GM23338 (cell line): ENCODE measurements at regions not wholly inside any gene's neighbourhood (a gene's known extent, or its start where the extent isn't known, plus 50 kb on each side); places are given as distances from the start of the nearest gene placed in this dataset.

Experiments used
- ATAC-seq: fragments of 200-7000 bp; cut with Tn5 transposase; 3 replicates; pipeline ENCODE4 v1.9.1; 2020
- DNase-seq: peaks from one replicate; pipeline ENCODE4 v3.0.0-alpha.2; 2015; ENCODE audit warnings: low spot score
- H2AFZ ChIP-seq: fragments of 200-600 bp; sonication (generic); 2 replicates; pipeline ENCODE4 v1.8.0; 2016; ENCODE audit warnings: antibody characterized with exemption, mild to moderate bottlenecking, moderate library complexity
- H3F3A ChIP-seq: fragments of 200-600 bp; sonication (generic); replicated peaks from 2 replicates; pipeline ENCODE4 v1.8.0; 2017; ENCODE audit warnings: antibody characterized with exemption, mixed run types, low read depth
- H3K27ac ChIP-seq: fragments of 200-600 bp; sonication (generic); 2 replicates; pipeline ENCODE4 v1.6.1; 2016; ENCODE audit warnings: low read depth
- H3K27me3 ChIP-seq: fragments of 200-600 bp; sonication (generic); 2 replicates; pipeline ENCODE4 v1.8.0; 2016; ENCODE audit warnings: mild to moderate bottlenecking, mixed run types, moderate library complexity; ENCODE audit not compliant: insufficient read depth
- H3K36me3 ChIP-seq: fragments of 200-600 bp; sonication (generic); 2 replicates; pipeline ENCODE4 v1.8.0; 2016; ENCODE audit warnings: mild to moderate bottlenecking; ENCODE audit not compliant: insufficient read depth
- H3K4me1 ChIP-seq: fragments of 200-600 bp; sonication (generic); 2 replicates; pipeline ENCODE4 v1.8.0; 2016; ENCODE audit warnings: mild to moderate bottlenecking, moderate library complexity; ENCODE audit not compliant: insufficient read depth
- H3K4me2 ChIP-seq: fragments of 200-600 bp; sonication (generic); 2 replicates; pipeline ENCODE4 v1.7.1; 2017; ENCODE audit warnings: mixed run types
- H3K4me3 ChIP-seq: fragments of 200-600 bp; sonication (generic); 2 replicates; pipeline ENCODE4 v1.6.1; 2016; ENCODE audit warnings: mixed run types
- H3K79me2 ChIP-seq: fragments of 200-600 bp; sonication (generic); replicated peaks from 2 replicates; pipeline ENCODE4 v1.8.0; 2017; ENCODE audit warnings: mild to moderate bottlenecking; ENCODE audit not compliant: insufficient read depth
- H3K9me2 ChIP-seq: fragments of 200-600 bp; sonication (generic); 2 replicates; pipeline ENCODE4 v1.8.0; 2017; ENCODE audit not compliant: insufficient read depth
- H4K20me1 ChIP-seq: fragments of 200-600 bp; sonication (generic); replicated peaks from 2 replicates; pipeline ENCODE4 v1.8.0; 2017; ENCODE audit warnings: mild to moderate bottlenecking; ENCODE audit not compliant: insufficient read depth
- H3K27ac Mint-ChIP-seq: 2 replicates; pipeline ENCODE4 v1.8.0; 2020; ENCODE audit warnings: inconsistent platforms, mild to moderate bottlenecking, moderate library complexity, mixed read lengths
- H3K27me3 Mint-ChIP-seq: 3 replicates; pipeline ENCODE4 v1.8.0; 2022; ENCODE audit warnings: low read depth, mild to moderate bottlenecking, moderate library complexity, mixed read lengths, inconsistent platforms; ENCODE audit not compliant: insufficient read depth, poor library complexity
- H3K36me3 Mint-ChIP-seq: 3 replicates; pipeline ENCODE4 v1.8.0; 2021; ENCODE audit warnings: low read depth, mild to moderate bottlenecking, inconsistent platforms, moderate library complexity, mixed read lengths
- H3K4me1 Mint-ChIP-seq: 3 replicates; pipeline ENCODE4 v1.8.0; 2020; ENCODE audit warnings: mild to moderate bottlenecking, inconsistent platforms, mixed read lengths
- H3K4me3 Mint-ChIP-seq: 3 replicates; pipeline ENCODE4 v1.8.0; 2021; ENCODE audit warnings: moderate library complexity, mild to moderate bottlenecking, inconsistent platforms, mixed read lengths
- H3K9me3 Mint-ChIP-seq: 3 replicates; pipeline ENCODE4 v1.8.0; 2020; ENCODE audit warnings: moderate library complexity, mild to moderate bottlenecking, inconsistent platforms, mixed read lengths
- CREB1 ChIP-seq: fragments of 250-450 bp; sonication (Bioruptor Pico); IDR thresholded peaks from 2 replicates; pipeline ENCODE4 v1.5.0; 2020; ENCODE audit warnings: low read depth, mild to moderate bottlenecking, moderate library complexity
- ETS1 ChIP-seq: IDR thresholded peaks from 2 replicates; pipeline ENCODE4 v1.6.1; 2016; ENCODE audit warnings: antibody characterized with exemption
- EZH2 ChIP-seq: fragments of 200-600 bp; sonication (generic); IDR thresholded peaks from one replicate; pipeline ENCODE4 v1.8.0; 2017; ENCODE audit warnings: antibody characterized with exemption, mild to moderate bottlenecking, low read depth; ENCODE audit not compliant: unreplicated experiment
- EZH2phosphoT487 ChIP-seq: fragments of 200-600 bp; sonication (generic); IDR thresholded peaks from one replicate; pipeline ENCODE4 v1.8.1; 2018; ENCODE audit warnings: antibody characterized with exemption; ENCODE audit not compliant: unreplicated experiment
- NANOG ChIP-seq: IDR thresholded peaks from 2 replicates; pipeline ENCODE4 v1.6.1; 2016; ENCODE audit warnings: antibody characterized with exemption, borderline replicate concordance
- POLR2AphosphoS5 ChIP-seq: IDR thresholded peaks from 2 replicates; pipeline ENCODE4 v1.6.1; 2016; ENCODE audit warnings: antibody characterized with exemption, low read depth
- ZNF114 ChIP-seq: fragments of 250-450 bp; sonication (Bioruptor Pico); IDR thresholded peaks from 2 replicates; pipeline ENCODE4 v1.5.0; 2020; ENCODE audit warnings: mild to moderate bottlenecking, moderate library complexity
- ZNF331 ChIP-seq: fragments of 250-450 bp; sonication (Bioruptor Pico); IDR thresholded peaks from 2 replicates; pipeline ENCODE4 v1.5.0; 2020; ENCODE audit warnings: low read depth, mild to moderate bottlenecking, moderate library complexity
- ZNF462 ChIP-seq: fragments of 250-450 bp; sonication (Bioruptor Pico); IDR thresholded peaks from 2 replicates; pipeline ENCODE4 v1.5.0; 2020; ENCODE audit warnings: mild to moderate bottlenecking, moderate library complexity

- Histone ChIP-seq H3F3A (no peaks in the 10 kb centered on the region), H4K20me1 (no peaks in the 10 kb centered on the region), H3K27me3 (no peaks in the 10 kb centered on the region), H2AFZ (no peak overlapping the region), H3K27ac (no peak overlapping the region), H3K4me1 (peaks cover 18% of the 10 kb centered on the region; the same call in 1 of the 2 replicates), H3K79me2 (no peaks in the 10 kb centered on the region), H3K9me2 (0 out of 2 replicates have a peak, but pooled peaks cover 3% of the 10 kb centered on the region), H3K4me3 (no peak overlapping the region), H3K4me2 (no peak overlapping the region), H3K36me3 (no peaks in the 10 kb centered on the region)
- Mint-ChIP-seq H3K27ac (no peak overlapping the region), H3K9me3 (peaks cover 9% of the 10 kb centered on the region), H3K4me3 (no peak overlapping the region), H3K27me3 (peaks cover 16% of the 10 kb centered on the region), H3K4me1 (peaks cover 19% of the 10 kb centered on the region), H3K36me3 (no peaks in the 10 kb centered on the region)
- no peak for DNase-seq
- no peak for ATAC-seq
- TF ChIP-seq ZNF331 (CRISPR knock-in tag) (no peak), ZNF462 (CRISPR knock-in tag) (no peak), EZH2 (no peak), NANOG (no peak), ZNF114 (CRISPR knock-in tag) (no peak), ETS1 (no peak), EZH2phosphoT487 (no peak), CREB1 (CRISPR knock-in tag) (no peak), POLR2AphosphoS5 (no peak)
Measured at GRCh38 chr2:121135168-121135853, 149.7 kb downstream of the TFCP2L1 start.
